ENCODE measurements at regions not wholly inside any gene's neighbourhood (a gene's known extent, or its start where the extent isn't known, plus 50 kb on each side); places are given as distances from the start of the nearest gene placed in this dataset.

DNA sequence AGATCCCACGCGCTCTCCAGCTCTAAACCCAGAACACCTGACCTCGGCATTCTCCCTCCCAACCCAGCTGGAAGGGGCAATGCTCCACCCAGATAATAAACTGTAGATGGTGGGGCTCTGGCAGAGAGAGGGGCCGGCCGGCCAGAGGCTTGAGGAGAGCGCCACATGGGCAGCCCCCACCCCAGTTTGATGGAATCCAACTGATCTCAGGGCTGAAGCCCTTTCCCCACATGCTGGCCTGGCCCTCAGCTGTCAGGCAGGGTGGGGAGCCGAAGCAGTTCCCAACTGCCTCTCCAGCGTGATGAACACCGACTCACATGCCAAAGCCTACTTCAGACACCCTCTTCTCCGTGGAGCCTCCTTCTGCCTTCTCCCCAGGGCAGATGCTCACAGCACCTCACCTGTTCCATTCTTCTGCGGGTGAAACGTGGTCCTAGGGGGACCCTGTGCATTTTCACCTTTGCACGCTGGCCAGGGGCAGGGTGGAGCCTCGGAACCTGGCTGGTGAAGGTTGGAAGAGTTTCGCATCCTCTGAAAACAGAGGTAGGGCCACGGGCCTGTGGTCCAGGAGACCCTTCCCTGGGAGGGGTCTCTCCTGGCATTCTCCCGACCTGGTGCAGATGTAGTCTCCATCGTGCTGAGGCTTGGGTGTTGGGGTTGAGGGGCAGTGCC lies 65.7 kb upstream of the ZNF469 start:
- TF ChIP-seq, protein P1, sequence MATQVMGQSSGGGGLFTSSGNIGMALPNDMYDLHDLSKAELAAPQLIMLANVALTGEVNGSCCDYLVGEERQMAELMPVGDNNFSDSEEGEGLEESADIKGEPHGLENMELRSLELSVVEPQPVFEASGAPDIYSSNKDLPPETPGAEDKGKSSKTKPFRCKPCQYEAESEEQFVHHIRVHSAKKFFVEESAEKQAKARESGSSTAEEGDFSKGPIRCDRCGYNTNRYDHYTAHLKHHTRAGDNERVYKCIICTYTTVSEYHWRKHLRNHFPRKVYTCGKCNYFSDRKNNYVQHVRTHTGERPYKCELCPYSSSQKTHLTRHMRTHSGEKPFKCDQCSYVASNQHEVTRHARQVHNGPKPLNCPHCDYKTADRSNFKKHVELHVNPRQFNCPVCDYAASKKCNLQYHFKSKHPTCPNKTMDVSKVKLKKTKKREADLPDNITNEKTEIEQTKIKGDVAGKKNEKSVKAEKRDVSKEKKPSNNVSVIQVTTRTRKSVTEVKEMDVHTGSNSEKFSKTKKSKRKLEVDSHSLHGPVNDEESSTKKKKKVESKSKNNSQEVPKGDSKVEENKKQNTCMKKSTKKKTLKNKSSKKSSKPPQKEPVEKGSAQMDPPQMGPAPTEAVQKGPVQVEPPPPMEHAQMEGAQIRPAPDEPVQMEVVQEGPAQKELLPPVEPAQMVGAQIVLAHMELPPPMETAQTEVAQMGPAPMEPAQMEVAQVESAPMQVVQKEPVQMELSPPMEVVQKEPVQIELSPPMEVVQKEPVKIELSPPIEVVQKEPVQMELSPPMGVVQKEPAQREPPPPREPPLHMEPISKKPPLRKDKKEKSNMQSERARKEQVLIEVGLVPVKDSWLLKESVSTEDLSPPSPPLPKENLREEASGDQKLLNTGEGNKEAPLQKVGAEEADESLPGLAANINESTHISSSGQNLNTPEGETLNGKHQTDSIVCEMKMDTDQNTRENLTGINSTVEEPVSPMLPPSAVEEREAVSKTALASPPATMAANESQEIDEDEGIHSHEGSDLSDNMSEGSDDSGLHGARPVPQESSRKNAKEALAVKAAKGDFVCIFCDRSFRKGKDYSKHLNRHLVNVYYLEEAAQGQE (IDR thresholded peaks at IDR 0.05; ENCODE audit: low read depth): no peak
- TF ChIP-seq TCF12 (IDR thresholded peaks at IDR 0.05; ENCODE audit: low read depth) (no peak), FOXM1 (IDR thresholded peaks at IDR 0.05; ENCODE audit: borderline replicate concordance, low read depth) (no peak), RAD21 (IDR thresholded peaks at IDR 0.05; ENCODE audit: low read depth) (no peak), YY1 (IDR thresholded peaks at IDR 0.05; ENCODE audit: low read depth) (no peak), CEBPB (IDR thresholded peaks at IDR 0.05) (no peak), NFIC (IDR thresholded peaks at IDR 0.05) (no peak), USF1 (IDR thresholded peaks at IDR 0.05) (no peak), TEAD4 (IDR thresholded peaks at IDR 0.05) (no peak), TAF1 (IDR thresholded peaks at IDR 0.05; ENCODE audit: low read depth) (no peak), CREB1 (IDR thresholded peaks at IDR 0.05; ENCODE audit: low read depth) (no peak), EP300 (IDR thresholded peaks at IDR 0.05; ENCODE audit: borderline replicate concordance) (no peak), EGR1 (IDR thresholded peaks at IDR 0.05) (no peak), ZBTB7A (IDR thresholded peaks at IDR 0.05; ENCODE audit: low read depth) (no peak)
- TF ChIP-seq, protein P2, sequence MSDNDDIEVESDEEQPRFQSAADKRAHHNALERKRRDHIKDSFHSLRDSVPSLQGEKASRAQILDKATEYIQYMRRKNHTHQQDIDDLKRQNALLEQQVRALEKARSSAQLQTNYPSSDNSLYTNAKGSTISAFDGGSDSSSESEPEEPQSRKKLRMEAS (IDR thresholded peaks at IDR 0.05): no peak

GRCh38 chr16:88317613-88317965 lies 65.2 kb upstream of the ZNF469 start:
- no peak for TF ChIP-seq TCF12 (IDR thresholded peaks at IDR 0.05; ENCODE audit: low read depth)
- TF ChIP-seq RAD21 (IDR thresholded peaks at IDR 0.05; ENCODE audit: low read depth): no peak
- TF ChIP-seq EP300 (IDR thresholded peaks at IDR 0.05; ENCODE audit: borderline replicate concordance): no peak
- no peak for TF ChIP-seq TAF1 (IDR thresholded peaks at IDR 0.05; ENCODE audit: low read depth)
- TF ChIP-seq YY1 (IDR thresholded peaks at IDR 0.05; ENCODE audit: low read depth): no peak
- TF ChIP-seq, protein P2 (IDR thresholded peaks at IDR 0.05): no peak
- no peak for TF ChIP-seq NFIC (IDR thresholded peaks at IDR 0.05)
- no peak for TF ChIP-seq ZBTB7A (IDR thresholded peaks at IDR 0.05; ENCODE audit: low read depth)
- no peak for TF ChIP-seq TEAD4 (IDR thresholded peaks at IDR 0.05)
- TF ChIP-seq CREB1 (IDR thresholded peaks at IDR 0.05; ENCODE audit: low read depth): no peak

DNA sequence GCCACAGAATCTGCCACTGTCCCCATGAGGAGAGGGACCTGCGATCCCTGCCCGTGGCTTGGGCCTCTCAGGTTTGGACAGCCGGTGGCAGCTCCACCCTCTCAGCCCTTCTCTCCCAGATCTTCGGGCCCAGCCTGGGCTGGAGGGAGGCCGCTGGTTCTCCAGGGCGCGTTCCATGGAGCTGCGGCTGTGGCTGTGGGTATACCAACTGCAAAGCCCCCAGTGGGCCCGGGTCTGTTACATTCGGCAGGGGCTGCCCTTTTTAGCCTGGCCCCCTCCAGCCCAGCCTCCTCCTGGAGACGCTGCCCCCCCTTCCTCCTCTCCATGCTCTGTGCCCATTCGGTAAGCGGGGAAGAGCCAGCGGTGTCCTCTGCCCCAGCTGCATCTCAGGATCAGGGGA lies 64.7 kb upstream of the ZNF469 start:
- TF ChIP-seq YY1 (IDR thresholded peaks at IDR 0.05; ENCODE audit: low read depth): no peak
- TF ChIP-seq EP300 (IDR thresholded peaks at IDR 0.05; ENCODE audit: borderline replicate concordance): no peak
- no peak for TF ChIP-seq TAF1 (IDR thresholded peaks at IDR 0.05; ENCODE audit: low read depth)
- TF ChIP-seq, protein P2 (IDR thresholded peaks at IDR 0.05): no peak
- no peak for TF ChIP-seq FOXM1 (IDR thresholded peaks at IDR 0.05; ENCODE audit: borderline replicate concordance, low read depth)
- no peak for TF ChIP-seq ZBTB7A (IDR thresholded peaks at IDR 0.05; ENCODE audit: low read depth)
- TF ChIP-seq CEBPB (IDR thresholded peaks at IDR 0.05): no peak
- TF ChIP-seq EGR1 (IDR thresholded peaks at IDR 0.05): no peak
- TF ChIP-seq RAD21 (IDR thresholded peaks at IDR 0.05; ENCODE audit: low read depth): no peak

GRCh38 chr16:88318521-88318920 lies 64.2 kb upstream of the ZNF469 start:
- TF ChIP-seq YY1 (IDR thresholded peaks at IDR 0.05; ENCODE audit: low read depth) (no peak), EGR1 (IDR thresholded peaks at IDR 0.05) (no peak), RAD21 (IDR thresholded peaks at IDR 0.05; ENCODE audit: low read depth) (no peak), FOXM1 (IDR thresholded peaks at IDR 0.05; ENCODE audit: borderline replicate concordance, low read depth) (no peak), CEBPB (IDR thresholded peaks at IDR 0.05) (no peak), NFIC (IDR thresholded peaks at IDR 0.05) (no peak), TEAD4 (IDR thresholded peaks at IDR 0.05) (no peak), TAF1 (IDR thresholded peaks at IDR 0.05; ENCODE audit: low read depth) (no peak), ZBTB7A (IDR thresholded peaks at IDR 0.05; ENCODE audit: low read depth) (no peak), EP300 (IDR thresholded peaks at IDR 0.05; ENCODE audit: borderline replicate concordance) (no peak), CREB1 (IDR thresholded peaks at IDR 0.05; ENCODE audit: low read depth) (no peak), USF1 (IDR thresholded peaks at IDR 0.05) (no peak), TCF12 (IDR thresholded peaks at IDR 0.05; ENCODE audit: low read depth) (no peak)
- TF ChIP-seq, protein P1 (IDR thresholded peaks at IDR 0.05; ENCODE audit: low read depth): no peak
- TF ChIP-seq, protein P2 (IDR thresholded peaks at IDR 0.05): no peak

Data from Ishikawa (cell line).